ENCODE measurements at regions not wholly inside any gene's neighbourhood (a gene's known extent, or its start where the extent isn't known, plus 50 kb on each side); places are given as distances from the start of the nearest gene placed in this dataset.

DNA sequence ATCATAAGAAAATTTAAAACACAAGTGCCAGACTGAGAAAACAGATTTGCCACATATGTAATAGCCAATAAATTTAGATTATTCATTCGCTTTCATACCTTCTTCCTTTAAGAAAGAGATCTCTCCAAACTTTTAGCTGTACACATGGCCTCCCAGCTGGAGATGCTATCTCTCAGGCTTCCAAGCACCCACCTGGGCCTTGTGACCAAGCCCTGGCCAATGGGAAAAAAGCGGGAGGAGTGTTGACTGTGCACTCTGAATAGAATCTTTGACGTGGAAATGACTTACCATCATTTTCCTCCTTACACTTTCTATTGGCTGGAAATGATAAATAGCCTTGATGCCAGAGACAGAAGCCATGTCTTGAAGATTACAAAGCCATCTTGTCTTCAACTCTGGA, 1106.6 kb downstream of the TBL1XR1 start:
- TF ChIP-seq, protein P1, sequence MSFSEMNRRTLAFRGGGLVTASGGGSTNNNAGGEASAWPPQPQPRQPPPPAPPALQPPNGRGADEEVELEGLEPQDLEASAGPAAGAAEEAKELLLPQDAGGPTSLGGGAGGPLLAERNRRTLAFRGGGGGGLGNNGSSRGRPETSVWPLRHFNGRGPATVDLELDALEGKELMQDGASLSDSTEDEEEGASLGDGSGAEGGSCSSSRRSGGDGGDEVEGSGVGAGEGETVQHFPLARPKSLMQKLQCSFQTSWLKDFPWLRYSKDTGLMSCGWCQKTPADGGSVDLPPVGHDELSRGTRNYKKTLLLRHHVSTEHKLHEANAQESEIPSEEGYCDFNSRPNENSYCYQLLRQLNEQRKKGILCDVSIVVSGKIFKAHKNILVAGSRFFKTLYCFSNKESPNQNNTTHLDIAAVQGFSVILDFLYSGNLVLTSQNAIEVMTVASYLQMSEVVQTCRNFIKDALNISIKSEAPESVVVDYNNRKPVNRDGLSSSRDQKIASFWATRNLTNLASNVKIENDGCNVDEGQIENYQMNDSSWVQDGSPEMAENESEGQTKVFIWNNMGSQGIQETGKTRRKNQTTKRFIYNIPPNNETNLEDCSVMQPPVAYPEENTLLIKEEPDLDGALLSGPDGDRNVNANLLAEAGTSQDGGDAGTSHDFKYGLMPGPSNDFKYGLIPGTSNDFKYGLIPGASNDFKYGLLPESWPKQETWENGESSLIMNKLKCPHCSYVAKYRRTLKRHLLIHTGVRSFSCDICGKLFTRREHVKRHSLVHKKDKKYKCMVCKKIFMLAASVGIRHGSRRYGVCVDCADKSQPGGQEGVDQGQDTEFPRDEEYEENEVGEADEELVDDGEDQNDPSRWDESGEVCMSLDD (CRISPR knock-in tag; IDR thresholded peaks at IDR 0.05; ENCODE audit: borderline replicate concordance), result no peak
- TF ChIP-seq EZH2 (conservative IDR thresholded peaks at IDR 0.05; ENCODE audit: low read depth, low read length) (no peak), SRF (IDR thresholded peaks at IDR 0.05; ENCODE audit: low read depth, low read length) (no peak), ZNF383 (CRISPR knock-in tag; IDR thresholded peaks at IDR 0.05; ENCODE audit: borderline replicate concordance) (no peak), POLR2A (IDR thresholded peaks at IDR 0.05; ENCODE audit: insufficient read depth in 1 of 2, low read depth in 2 of 2, low read length in 2 of 2) (no peak), NFKBIZ (CRISPR knock-in tag; IDR thresholded peaks at IDR 0.05) (no peak), KDM5A (IDR thresholded peaks at IDR 0.05; ENCODE audit: borderline replicate concordance, low read length) (no peak), ZFP90 (CRISPR knock-in tag; IDR thresholded peaks at IDR 0.05; ENCODE audit: borderline replicate concordance) (no peak)
